ENCODE measurements at regions not wholly inside any gene's neighbourhood (a gene's known extent, or its start where the extent isn't known, plus 50 kb on each side); places are given as distances from the start of the nearest gene placed in this dataset.
"Not testable (repeated sequence)": the region's sequence is repeated elsewhere in the genome, so short reads cannot be mapped to it uniquely, and the experiment has no call there.

- Histone ChIP-seq H3K4me3 (ENCODE audit: low read length) (no peak overlapping the region), H3K27ac (ENCODE audit: low read depth, low read length) (no peak overlapping the region), H4K20me1 (ENCODE audit: control insufficient read depth, insufficient read depth, low read depth, low read length) (no peaks in the 10 kb centered on the region), H3K4me1 (ENCODE audit: control insufficient read depth, low read length) (no peaks in the 10 kb centered on the region), H3K4me2 (ENCODE audit: low read length) (no peak overlapping the region), H3K36me3 (ENCODE audit: control insufficient read depth, low read length) (no peaks in the 10 kb centered on the region), H3K9me2 (replicated peaks; ENCODE audit: control insufficient read depth, low read length) (no peaks in the 10 kb centered on the region), H3K9me3 (ENCODE audit: control insufficient read depth, insufficient read depth, low read length) (no peaks in the 10 kb centered on the region), H3F3A (ENCODE audit: control insufficient read depth, insufficient read depth) (no peaks in the 10 kb centered on the region), H3K79me2 (ENCODE audit: control insufficient read depth, low read length) (no peaks in the 10 kb centered on the region), H3K27me3 (ENCODE audit: control insufficient read depth, low read length) (peaks cover 13% of the 10 kb centered on the region)
- TF ChIP-seq CTCF (IDR thresholded peaks at IDR 0.05; ENCODE audit: low read depth, low read length, poor library complexity, severe bottlenecking): no peak
- no peak for TF ChIP-seq EZH2phosphoT487 (IDR thresholded peaks at IDR 0.05; ENCODE audit: borderline replicate concordance, low read length)
Observed at GRCh38 chr10:27373566-27374160, 130.4 kb upstream of the RAB18 start.

GRCh38 chr10:27372095-27372494 lies 131.5 kb upstream of the ACBD5 start:
- H3K9me3 ChIP-seq (ENCODE audit: control insufficient read depth, insufficient read depth, low read length): no peaks in the 10 kb centered on the region
- no peaks in the 10 kb centered on the region for H3K36me3 ChIP-seq (ENCODE audit: control insufficient read depth, low read length)
- no peak overlapping the region for H3K4me3 ChIP-seq (ENCODE audit: low read length)
- TF ChIP-seq CTCF (IDR thresholded peaks at IDR 0.05; ENCODE audit: low read depth, low read length, poor library complexity, severe bottlenecking) (no peak), EZH2phosphoT487 (IDR thresholded peaks at IDR 0.05; ENCODE audit: borderline replicate concordance, low read length) (no peak)
- peaks cover 13% of the 10 kb centered on the region for H3K27me3 ChIP-seq (ENCODE audit: control insufficient read depth, low read length)
- H3K79me2 ChIP-seq (ENCODE audit: control insufficient read depth, low read length): no peaks in the 10 kb centered on the region
- H3K4me2 ChIP-seq (ENCODE audit: low read length): no peak overlapping the region
- peaks cover 8% of the 10 kb centered on the region for H3K4me1 ChIP-seq (ENCODE audit: control insufficient read depth, low read length)
- no peaks in the 10 kb centered on the region for H3F3A ChIP-seq (ENCODE audit: control insufficient read depth, insufficient read depth)
- no peaks in the 10 kb centered on the region for H4K20me1 ChIP-seq (ENCODE audit: control insufficient read depth, insufficient read depth, low read depth, low read length)
- H3K27ac ChIP-seq (ENCODE audit: low read depth, low read length): no peak overlapping the region
- no peaks in the 10 kb centered on the region for H3K9me2 ChIP-seq (replicated peaks; ENCODE audit: control insufficient read depth, low read length)

GRCh38 chr10:27371375-27371774 lies 130.8 kb upstream of the ACBD5 start:
- not testable (repeated sequence) for H3K27ac ChIP-seq (ENCODE audit: low read depth, low read length); H3K27me3 ChIP-seq (ENCODE audit: control insufficient read depth, low read length); H3K9me3 ChIP-seq (ENCODE audit: control insufficient read depth, insufficient read depth, low read length); H3K79me2 ChIP-seq (ENCODE audit: control insufficient read depth, low read length); H3F3A ChIP-seq (ENCODE audit: control insufficient read depth, insufficient read depth); H3K36me3 ChIP-seq (ENCODE audit: control insufficient read depth, low read length); H3K4me2 ChIP-seq (ENCODE audit: low read length); H3K4me3 ChIP-seq (ENCODE audit: low read length); H3K9me2 ChIP-seq (replicated peaks; ENCODE audit: control insufficient read depth, low read length); H4K20me1 ChIP-seq (ENCODE audit: control insufficient read depth, insufficient read depth, low read depth, low read length)
- H3K4me1 ChIP-seq (ENCODE audit: control insufficient read depth, low read length): peaks cover 15% of the 10 kb centered on the region

- Histone ChIP-seq H3F3A (ENCODE audit: control insufficient read depth, insufficient read depth) (no peaks in the 10 kb centered on the region), H3K27ac (ENCODE audit: low read depth, low read length) (no peak overlapping the region), H3K9me2 (replicated peaks; ENCODE audit: control insufficient read depth, low read length) (no peaks in the 10 kb centered on the region), H3K79me2 (ENCODE audit: control insufficient read depth, low read length) (no peaks in the 10 kb centered on the region), H3K4me1 (ENCODE audit: control insufficient read depth, low read length) (peaks cover 15% of the 10 kb centered on the region), H3K4me2 (ENCODE audit: low read length) (no peak overlapping the region), H3K27me3 (ENCODE audit: control insufficient read depth, low read length) (no peaks in the 10 kb centered on the region), H4K20me1 (ENCODE audit: control insufficient read depth, insufficient read depth, low read depth, low read length) (no peaks in the 10 kb centered on the region), H3K36me3 (ENCODE audit: control insufficient read depth, low read length) (no peaks in the 10 kb centered on the region), H3K4me3 (ENCODE audit: low read length) (no peak overlapping the region), H3K9me3 (ENCODE audit: control insufficient read depth, insufficient read depth, low read length) (no peaks in the 10 kb centered on the region)
- TF ChIP-seq CTCF (IDR thresholded peaks at IDR 0.05; ENCODE audit: low read depth, low read length, poor library complexity, severe bottlenecking): no peak
- no peak for TF ChIP-seq EZH2phosphoT487 (IDR thresholded peaks at IDR 0.05; ENCODE audit: borderline replicate concordance, low read length)
Observed at GRCh38 chr10:27369880-27370279, 129.3 kb upstream of the ACBD5 start.

Data from DOHH2 (cell line).